CD4-positive, alpha-beta T cell treated with Interleukin-17A for 4 hours (primary cell): ENCODE measurements at regions not wholly inside any gene's neighbourhood (a gene's known extent, or its start where the extent isn't known, plus 50 kb on each side); places are given as distances from the start of the nearest gene placed in this dataset.

ENCODE experiments used
- DNase-seq: peaks from one replicate; pipeline ENCODE4 v3.0.0-alpha.2; 2020; ENCODE audit warnings: mixed read lengths

- DNase-seq: no peak
Observed at GRCh38 chr7:131000389-131000788, 266.4 kb upstream of the KLF14 start.

GRCh38 chr7:131000873-131001272 lies 266.9 kb upstream of the KLF14 start:
- no peak for DNase-seq

- no peak for DNase-seq
Observed at GRCh38 chr7:131002600-131002999, 268.6 kb upstream of the KLF14 start.

GRCh38 chr7:131003634-131004033 lies 269.6 kb upstream of the KLF14 start:
- no peak for DNase-seq

- DNase-seq: no peak
Observed at GRCh38 chr7:131004371-131004770, 270.4 kb upstream of the KLF14 start.

GRCh38 chr7:131007439-131008330 lies 273.7 kb upstream of the KLF14 start:
- peak; percentile 69 for DNase-seq

GRCh38 chr7:131008840-131009711 lies 275.1 kb upstream of the KLF14 start:
- DNase-seq: no peak

GRCh38 chr7:131010029-131010716 lies 276.2 kb upstream of the KLF14 start:
- no peak for DNase-seq

GRCh38 chr7:131010717-131011431 lies 276.9 kb upstream of the KLF14 start:
- DNase-seq: no peak

GRCh38 chr7:131011432-131011742 lies 277.4 kb upstream of the KLF14 start:
- DNase-seq: peak; percentile 26

- no peak for DNase-seq
Observed at GRCh38 chr7:131011976-131012375, 278.0 kb upstream of the KLF14 start.

GRCh38 chr7:131012477-131013031 lies 278.5 kb upstream of the KLF14 start:
- no peak for DNase-seq

- DNase-seq: no peak
Observed at GRCh38 chr7:131013716-131014115, 279.7 kb upstream of the KLF14 start.

GRCh38 chr7:131014906-131015656 lies 281.1 kb upstream of the KLF14 start:
- DNase-seq: no peak

GRCh38 chr7:131015657-131015958 lies 281.6 kb upstream of the KLF14 start:
- DNase-seq: no peak

- no peak for DNase-seq
Observed at GRCh38 chr7:131016230-131016629, 282.2 kb upstream of the KLF14 start.

- DNase-seq: no peak
Observed at GRCh38 chr7:131019351-131019750, 285.3 kb upstream of the KLF14 start.

GRCh38 chr7:131020759-131021261 lies 286.8 kb upstream of the KLF14 start:
- no peak for DNase-seq

- DNase-seq: no peak
Observed at GRCh38 chr7:131021460-131021859, 287.5 kb upstream of the KLF14 start.

GRCh38 chr7:131021902-131022301 lies 287.9 kb upstream of the KLF14 start:
- no peak for DNase-seq

GRCh38 chr7:131026297-131027000 lies 292.4 kb upstream of the KLF14 start:
- no peak for DNase-seq
